Suprapubic skin (tissue), 4 donors: ENCODE measurements at regions not wholly inside any gene's neighbourhood (a gene's known extent, or its start where the extent isn't known, plus 50 kb on each side); places are given as distances from the start of the nearest gene placed in this dataset.

ENCODE experiments used
- DNase-seq, 2 donors: peaks; one replicate each; pipeline ENCODE4 v3.0.0-alpha.2; 2019; ENCODE audit warnings: low spot score in 2 of 2
- H3K27ac ChIP-seq: fragments of 200-600 bp; sonication (generic); one replicate; pipeline ENCODE4 v1.5.1; 2019
- H3K27me3 ChIP-seq: fragments of 200-600 bp; sonication (generic); one replicate; pipeline ENCODE4 v1.5.1; 2019
- H3K36me3 ChIP-seq: fragments of 200-600 bp; sonication (generic); one replicate; pipeline ENCODE4 v1.5.1; 2019
- H3K4me1 ChIP-seq: fragments of 200-600 bp; sonication (generic); one replicate; pipeline ENCODE4 v1.5.1; 2019
- H3K4me3 ChIP-seq: fragments of 200-600 bp; sonication (generic); one replicate; pipeline ENCODE4 v1.5.1; 2019; ENCODE audit warnings: mild to moderate bottlenecking
- H3K9me3 ChIP-seq: fragments of 200-600 bp; sonication (generic); one replicate; pipeline ENCODE4 v1.5.1; 2019
- EP300 ChIP-seq: sonication (generic); formaldehyde crosslinking; IDR thresholded peaks from one replicate; pipeline ENCODE4 v1.6.1; 2017; ENCODE audit warnings: antibody characterized with exemption
- POLR2A ChIP-seq, 2 donors: fragments of 450-650 bp; IDR thresholded peaks; one replicate each; pipeline ENCODE4 v1.6.1; 2017; ENCODE audit warnings: antibody characterized with exemption in 2 of 2, mild to moderate bottlenecking in 2 of 2, moderate library complexity in 2 of 2
- POLR2AphosphoS5 ChIP-seq, 3 donors: sonication (generic); formaldehyde crosslinking; IDR thresholded peaks; one replicate each; pipeline ENCODE4 v1.6.1; 2017; ENCODE audit warnings: antibody characterized with exemption in 3 of 3
- WGBS: methylation state at CpG from one replicate; pipeline ENCODE4 v1.1.5; 2018; 5-methylcytosine and 5-hydroxymethylcytosine counted together
- TF ChIP-seq, protein P1 (sequence below), 2 donors: fragments of 200-600 bp in 1 of 2; fragments of 450-650 bp in 1 of 2; sonication (generic) in 1 of 2; IDR thresholded peaks; one replicate each; pipeline ENCODE4 v1.5.1; 2016 to 2019; ENCODE audit warnings: antibody characterized with exemption in 2 of 2, mild to moderate bottlenecking in 1 of 2, moderate library complexity in 1 of 2

DNA sequence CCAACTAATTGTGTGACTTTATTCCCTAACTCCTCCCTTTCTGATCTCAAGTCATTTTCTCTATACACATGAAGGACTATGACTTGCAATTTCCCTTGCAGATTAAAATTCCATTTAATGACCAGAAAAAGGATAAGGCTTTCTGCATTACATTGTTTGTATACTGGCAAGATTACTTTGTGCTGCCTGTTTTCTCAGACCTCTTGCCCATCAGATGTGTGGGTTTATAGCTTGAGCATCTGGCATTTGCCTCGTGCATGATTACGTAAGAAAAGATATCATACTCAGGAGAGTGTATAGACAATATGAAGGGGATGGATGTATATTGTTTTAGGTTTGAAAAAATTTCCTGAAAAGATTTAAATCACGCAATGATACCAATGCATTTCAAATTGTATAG lies 593.8 kb upstream of the SLIT2 start:
- Histone ChIP-seq H3K4me1 (no peaks in the 10 kb centered on the region), H3K27me3 (no peaks in the 10 kb centered on the region), H3K9me3 (no peaks in the 10 kb centered on the region), H3K36me3 (no peaks in the 10 kb centered on the region), H3K4me3 (no peak overlapping the region), H3K27ac (no peak overlapping the region)
- TF ChIP-seq, protein P1, sequence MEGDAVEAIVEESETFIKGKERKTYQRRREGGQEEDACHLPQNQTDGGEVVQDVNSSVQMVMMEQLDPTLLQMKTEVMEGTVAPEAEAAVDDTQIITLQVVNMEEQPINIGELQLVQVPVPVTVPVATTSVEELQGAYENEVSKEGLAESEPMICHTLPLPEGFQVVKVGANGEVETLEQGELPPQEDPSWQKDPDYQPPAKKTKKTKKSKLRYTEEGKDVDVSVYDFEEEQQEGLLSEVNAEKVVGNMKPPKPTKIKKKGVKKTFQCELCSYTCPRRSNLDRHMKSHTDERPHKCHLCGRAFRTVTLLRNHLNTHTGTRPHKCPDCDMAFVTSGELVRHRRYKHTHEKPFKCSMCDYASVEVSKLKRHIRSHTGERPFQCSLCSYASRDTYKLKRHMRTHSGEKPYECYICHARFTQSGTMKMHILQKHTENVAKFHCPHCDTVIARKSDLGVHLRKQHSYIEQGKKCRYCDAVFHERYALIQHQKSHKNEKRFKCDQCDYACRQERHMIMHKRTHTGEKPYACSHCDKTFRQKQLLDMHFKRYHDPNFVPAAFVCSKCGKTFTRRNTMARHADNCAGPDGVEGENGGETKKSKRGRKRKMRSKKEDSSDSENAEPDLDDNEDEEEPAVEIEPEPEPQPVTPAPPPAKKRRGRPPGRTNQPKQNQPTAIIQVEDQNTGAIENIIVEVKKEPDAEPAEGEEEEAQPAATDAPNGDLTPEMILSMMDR (IDR thresholded peaks at IDR 0.05): no peak
- TF ChIP-seq POLR2A (IDR thresholded peaks at IDR 0.05): no peak
- no peak for TF ChIP-seq EP300
- TF ChIP-seq POLR2AphosphoS5 (IDR thresholded peaks at IDR 0.05): no peak
- no peak for DNase-seq
- WGBS: 77% methylated on average over 3 of the region's 3 CpGs

DNA sequence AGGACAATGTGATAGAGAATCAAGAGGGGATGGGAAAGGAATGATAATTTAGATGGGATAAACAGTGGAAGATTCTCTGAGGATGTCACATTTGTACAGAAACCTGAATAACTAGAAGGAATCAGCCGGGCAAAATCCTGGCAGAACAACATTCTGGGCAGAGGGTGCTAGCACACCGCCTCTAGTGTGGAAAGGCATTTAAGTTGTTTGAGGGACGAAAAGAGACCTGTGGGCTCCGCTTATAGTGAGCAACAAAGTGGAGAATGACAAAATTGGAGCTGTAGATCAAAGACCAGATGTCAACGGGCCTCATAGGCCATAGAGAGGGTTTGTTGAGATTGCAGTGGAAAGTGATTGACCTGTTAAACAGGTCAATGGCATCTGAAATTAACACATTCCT lies 596.0 kb upstream of the SLIT2 start:
- Histone ChIP-seq H3K4me3 (no peak overlapping the region), H3K27me3 (no peaks in the 10 kb centered on the region), H3K27ac (no peak overlapping the region), H3K36me3 (no peaks in the 10 kb centered on the region), H3K4me1 (no peaks in the 10 kb centered on the region), H3K9me3 (no peaks in the 10 kb centered on the region)
- no peak for DNase-seq
- TF ChIP-seq POLR2AphosphoS5 (IDR thresholded peaks at IDR 0.05) (no peak), POLR2A (IDR thresholded peaks at IDR 0.05) (no peak)
- TF ChIP-seq, protein P1 (IDR thresholded peaks at IDR 0.05): no peak
- 92% methylated on average over 5 of the region's 5 CpGs for WGBS

DNA sequence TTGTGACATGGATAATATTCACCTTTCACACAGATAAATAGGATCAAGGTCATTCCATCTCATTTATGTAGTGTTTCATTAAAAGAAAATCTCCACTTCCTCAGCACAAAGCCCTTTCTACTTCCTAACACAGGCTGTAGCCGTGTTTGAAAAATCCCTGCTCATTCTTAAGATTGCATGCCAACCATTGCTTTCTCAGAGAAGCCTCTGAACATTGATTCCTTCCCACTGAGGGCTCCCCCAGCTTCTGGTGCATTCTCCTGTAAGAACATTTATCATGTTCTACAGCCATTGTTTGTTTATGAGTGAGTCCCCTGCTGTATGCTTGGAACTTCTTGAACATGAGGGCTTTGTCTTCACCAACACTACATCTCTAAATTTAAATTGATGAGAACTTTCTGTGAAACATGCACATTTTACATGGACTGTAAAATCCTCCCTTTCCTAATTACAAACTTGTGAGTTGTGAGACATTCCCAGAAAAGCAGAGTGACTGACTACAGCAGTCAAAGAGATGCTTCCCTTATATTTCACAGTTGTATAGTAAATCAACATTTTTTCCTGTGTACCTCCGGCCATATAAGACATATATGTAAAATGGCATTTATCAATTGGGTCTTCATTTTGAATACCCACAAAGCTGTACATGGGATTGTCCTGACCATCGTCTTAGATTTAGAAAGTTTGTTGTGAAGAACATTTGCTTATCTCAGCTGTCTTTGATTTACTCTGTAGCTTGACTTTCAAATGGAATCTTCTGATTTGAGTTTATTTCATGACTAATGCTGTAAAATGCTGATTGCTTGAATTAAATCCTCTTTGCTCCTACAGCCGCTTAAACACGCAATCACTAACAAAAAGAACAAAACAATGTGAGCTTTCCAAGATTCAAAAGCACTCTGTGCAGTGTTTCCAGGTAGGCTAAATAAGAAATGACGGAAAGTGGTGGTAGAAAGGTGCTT lies 600.5 kb upstream of the SLIT2 start:
- Histone ChIP-seq H3K4me3 (no peak overlapping the region), H3K9me3 (no peaks in the 10 kb centered on the region), H3K36me3 (no peaks in the 10 kb centered on the region), H3K27me3 (no peaks in the 10 kb centered on the region), H3K27ac (no peak overlapping the region), H3K4me1 (no peaks in the 10 kb centered on the region)
- TF ChIP-seq, protein P1 (IDR thresholded peaks at IDR 0.05): no peak
- no peak for TF ChIP-seq POLR2AphosphoS5 (IDR thresholded peaks at IDR 0.05)
- no peak for TF ChIP-seq POLR2A (IDR thresholded peaks at IDR 0.05)
- no peak for TF ChIP-seq EP300
- no peak for DNase-seq
- WGBS: 67% methylated on average over 6 of the region's 6 CpGs

DNA sequence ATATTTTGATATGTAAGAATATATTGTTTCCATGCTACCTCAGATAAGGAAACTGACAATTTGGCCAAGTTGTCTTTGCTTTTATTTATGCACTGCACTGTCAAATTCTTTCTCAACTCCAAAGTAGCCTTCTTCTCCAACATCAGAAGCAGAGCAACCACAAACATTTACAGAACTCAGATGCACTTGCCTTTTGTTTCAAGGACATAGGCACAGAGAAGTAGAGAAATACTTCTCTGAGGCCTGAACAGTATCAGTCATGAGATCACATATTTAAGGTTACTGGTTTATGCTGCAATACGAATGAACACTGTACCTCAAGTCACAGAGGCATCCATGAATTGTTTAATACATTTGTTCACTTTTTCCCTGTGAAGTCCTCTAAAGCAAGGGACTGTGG lies 606.1 kb upstream of the SLIT2 start:
- Histone ChIP-seq H3K36me3 (no peaks in the 10 kb centered on the region), H3K27me3 (no peaks in the 10 kb centered on the region), H3K9me3 (no peaks in the 10 kb centered on the region), H3K4me1 (no peaks in the 10 kb centered on the region), H3K4me3 (no peak overlapping the region), H3K27ac (no peak overlapping the region)
- WGBS: 71% methylated on average over 1 of the region's 1 CpG
- TF ChIP-seq, protein P1 (IDR thresholded peaks at IDR 0.05): no peak
- TF ChIP-seq EP300 (no peak), POLR2A (IDR thresholded peaks at IDR 0.05) (no peak), POLR2AphosphoS5 (IDR thresholded peaks at IDR 0.05) (no peak)
- DNase-seq: no peak

DNA sequence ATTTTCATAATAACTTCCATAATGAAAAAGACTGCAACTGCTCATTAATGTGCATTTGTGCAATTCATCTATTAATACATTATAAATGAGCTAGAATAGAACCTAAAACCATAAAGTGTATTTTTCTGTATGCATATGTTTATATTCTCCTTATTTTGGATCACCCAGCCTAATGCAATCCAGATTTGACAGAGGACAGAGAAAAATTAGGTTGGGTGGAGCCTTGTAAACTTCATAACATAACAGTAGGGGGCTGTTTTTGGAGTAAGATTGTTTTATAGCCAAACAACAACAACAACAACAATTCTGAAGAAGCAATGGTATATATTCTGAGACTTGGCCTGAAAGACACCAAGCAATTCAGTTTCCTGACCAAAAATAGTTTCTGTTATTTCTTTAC lies 615.3 kb upstream of the SLIT2 start:
- H3K4me3 ChIP-seq: no peak overlapping the region
- H3K36me3 ChIP-seq: no peaks in the 10 kb centered on the region
- H3K27me3 ChIP-seq: no peaks in the 10 kb centered on the region
- no peak overlapping the region for H3K27ac ChIP-seq
- peaks cover 11% of the 10 kb centered on the region for H3K9me3 ChIP-seq
- H3K4me1 ChIP-seq: no peaks in the 10 kb centered on the region
- DNase-seq: no peak
- TF ChIP-seq, protein P1 (IDR thresholded peaks at IDR 0.05): no peak
- TF ChIP-seq POLR2A (IDR thresholded peaks at IDR 0.05) (no peak), EP300 (no peak), POLR2AphosphoS5 (IDR thresholded peaks at IDR 0.05) (no peak)
